Thyroid gland (tissue), 4 donors: ENCODE measurements at regions not wholly inside any gene's neighbourhood (a gene's known extent, or its start where the extent isn't known, plus 50 kb on each side); places are given as distances from the start of the nearest gene placed in this dataset.

Experiments used
- DNase-seq, 2 donors: peaks; one replicate each; pipeline ENCODE4 v3.0.0-alpha.2; 2019
- H3K27ac ChIP-seq, 3 donors: fragments of 200-600 bp; sonication (generic); 1 replicate in 2 of 3; 2 replicates in 1 of 3; pipeline ENCODE4 v1.5.1; 2016 to 2019; ENCODE audit warnings: mild to moderate bottlenecking in 1 of 3, moderate library complexity in 1 of 3
- H3K27me3 ChIP-seq: fragments of 200-600 bp; sonication (generic); one replicate; pipeline ENCODE4 v1.5.1; 2019
- H3K36me3 ChIP-seq, 2 donors: fragments of 200-600 bp; sonication (generic); one replicate each; pipeline ENCODE4 v1.5.1; 2016 to 2019
- H3K4me1 ChIP-seq, 2 donors: fragments of 200-600 bp; sonication (generic); one replicate each; pipeline ENCODE4 v1.5.1; 2017 to 2019
- H3K4me3 ChIP-seq, 3 donors: fragments of 200-600 bp; sonication (generic); replicated peaks in 1 of 3; 1 replicate in 2 of 3; 2 replicates in 1 of 3; pipeline ENCODE4 v1.5.1; 2016; ENCODE audit warnings: mild to moderate bottlenecking in 1 of 3
- H3K9me3 ChIP-seq: fragments of 200-600 bp; sonication (generic); one replicate; pipeline ENCODE4 v1.5.1; 2017
- POLR2A ChIP-seq, 2 donors: fragments of 450-650 bp; IDR thresholded peaks; one replicate each; pipeline ENCODE4 v1.6.1; 2017; ENCODE audit warnings: antibody characterized with exemption in 2 of 2, mild to moderate bottlenecking in 2 of 2, moderate library complexity in 1 of 2
- WGBS, 2 donors: methylation state at CpG; one replicate each; pipeline ENCODE4 v1.1.5; 2017; 5-methylcytosine and 5-hydroxymethylcytosine counted together
- intact Hi-C: fragments of 100-400 bp; cut with DNase I; formaldehyde crosslinking; loops from one replicate; pipeline ENCODE4 v1.15.1; 2023
- TF ChIP-seq, protein P1 (sequence below), 6 experiments: fragments of 200-600 bp in 3 of 6; fragments of 450-650 bp in 3 of 6; sonication (generic) in 3 of 6; IDR thresholded peaks; one replicate each; pipeline ENCODE4 v1.5.1; 2016 to 2019; ENCODE audit warnings: antibody characterized with exemption in 6 of 6, mild to moderate bottlenecking in 2 of 6, inconsistent platforms in 1 of 6, moderate library complexity in 1 of 6

DNA sequence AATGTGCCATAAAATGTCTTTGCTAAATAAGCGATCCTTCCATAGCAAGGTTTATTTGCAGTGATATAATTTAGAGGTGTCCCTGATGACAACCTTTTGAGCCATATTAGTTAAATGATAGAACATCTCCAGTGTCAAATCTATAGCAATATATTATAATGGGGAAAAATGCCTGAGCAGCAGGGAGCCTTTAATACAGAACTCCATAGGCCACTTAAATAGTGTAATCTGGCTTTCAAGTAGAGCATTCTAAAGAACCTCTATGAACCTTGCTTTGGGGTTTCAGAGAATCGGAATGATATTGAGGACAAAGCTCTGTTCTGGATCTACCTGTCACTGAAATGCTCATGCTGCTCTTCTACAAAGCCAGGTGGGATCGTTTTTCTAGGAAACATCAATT is 96.7 kb upstream of the MEF2C start:
- Histone ChIP-seq H3K36me3 (no peaks in the 10 kb centered on the region), H3K9me3 (no peaks in the 10 kb centered on the region), H3K27me3 (no peaks in the 10 kb centered on the region), H3K27ac (no peak overlapping the region), H3K4me1 (peaks cover 6 to 10% of the 10 kb centered on the region in 2 donors), H3K4me3 (no peak overlapping the region)
- 84 to 88% methylated on average over 3 of the region's 3 CpGs for WGBS, 2 donors
- intact Hi-C loops = no loop called here
- TF ChIP-seq, protein P1, sequence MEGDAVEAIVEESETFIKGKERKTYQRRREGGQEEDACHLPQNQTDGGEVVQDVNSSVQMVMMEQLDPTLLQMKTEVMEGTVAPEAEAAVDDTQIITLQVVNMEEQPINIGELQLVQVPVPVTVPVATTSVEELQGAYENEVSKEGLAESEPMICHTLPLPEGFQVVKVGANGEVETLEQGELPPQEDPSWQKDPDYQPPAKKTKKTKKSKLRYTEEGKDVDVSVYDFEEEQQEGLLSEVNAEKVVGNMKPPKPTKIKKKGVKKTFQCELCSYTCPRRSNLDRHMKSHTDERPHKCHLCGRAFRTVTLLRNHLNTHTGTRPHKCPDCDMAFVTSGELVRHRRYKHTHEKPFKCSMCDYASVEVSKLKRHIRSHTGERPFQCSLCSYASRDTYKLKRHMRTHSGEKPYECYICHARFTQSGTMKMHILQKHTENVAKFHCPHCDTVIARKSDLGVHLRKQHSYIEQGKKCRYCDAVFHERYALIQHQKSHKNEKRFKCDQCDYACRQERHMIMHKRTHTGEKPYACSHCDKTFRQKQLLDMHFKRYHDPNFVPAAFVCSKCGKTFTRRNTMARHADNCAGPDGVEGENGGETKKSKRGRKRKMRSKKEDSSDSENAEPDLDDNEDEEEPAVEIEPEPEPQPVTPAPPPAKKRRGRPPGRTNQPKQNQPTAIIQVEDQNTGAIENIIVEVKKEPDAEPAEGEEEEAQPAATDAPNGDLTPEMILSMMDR (IDR thresholded peaks at IDR 0.05) = no peak
- TF ChIP-seq POLR2A (IDR thresholded peaks at IDR 0.05) = no peak
- no peak for DNase-seq

GRCh38 chr5:88979244-88979643 is 96.3 kb upstream of the MEF2C start:
- no peak for DNase-seq
- intact Hi-C loops = no loop called here
- Histone ChIP-seq H3K4me1 (peaks cover 3 to 5% of the 10 kb centered on the region in 2 donors), H3K4me3 (no peak overlapping the region), H3K9me3 (no peaks in the 10 kb centered on the region), H3K36me3 (no peaks in the 10 kb centered on the region), H3K27me3 (no peaks in the 10 kb centered on the region), H3K27ac (no peak overlapping the region)
- TF ChIP-seq POLR2A (IDR thresholded peaks at IDR 0.05) = no peak
- TF ChIP-seq, protein P1 (IDR thresholded peaks at IDR 0.05) = no peak
- 85 to 89% methylated on average over 3 of the region's 3 CpGs for WGBS, 2 donors

GRCh38 chr5:88976914-88977313 is 93.9 kb upstream of the MEF2C start:
- no peaks in the 10 kb centered on the region for H3K27me3 ChIP-seq
- no peaks in the 10 kb centered on the region for H3K4me1 ChIP-seq
- H3K27ac ChIP-seq = no peak overlapping the region
- no peaks in the 10 kb centered on the region for H3K9me3 ChIP-seq
- intact Hi-C loops = no loop called here
- no peak overlapping the region for H3K4me3 ChIP-seq
- TF ChIP-seq, protein P1 (IDR thresholded peaks at IDR 0.05) = no peak
- no peaks in the 10 kb centered on the region for H3K36me3 ChIP-seq
- DNase-seq = no peak

DNA sequence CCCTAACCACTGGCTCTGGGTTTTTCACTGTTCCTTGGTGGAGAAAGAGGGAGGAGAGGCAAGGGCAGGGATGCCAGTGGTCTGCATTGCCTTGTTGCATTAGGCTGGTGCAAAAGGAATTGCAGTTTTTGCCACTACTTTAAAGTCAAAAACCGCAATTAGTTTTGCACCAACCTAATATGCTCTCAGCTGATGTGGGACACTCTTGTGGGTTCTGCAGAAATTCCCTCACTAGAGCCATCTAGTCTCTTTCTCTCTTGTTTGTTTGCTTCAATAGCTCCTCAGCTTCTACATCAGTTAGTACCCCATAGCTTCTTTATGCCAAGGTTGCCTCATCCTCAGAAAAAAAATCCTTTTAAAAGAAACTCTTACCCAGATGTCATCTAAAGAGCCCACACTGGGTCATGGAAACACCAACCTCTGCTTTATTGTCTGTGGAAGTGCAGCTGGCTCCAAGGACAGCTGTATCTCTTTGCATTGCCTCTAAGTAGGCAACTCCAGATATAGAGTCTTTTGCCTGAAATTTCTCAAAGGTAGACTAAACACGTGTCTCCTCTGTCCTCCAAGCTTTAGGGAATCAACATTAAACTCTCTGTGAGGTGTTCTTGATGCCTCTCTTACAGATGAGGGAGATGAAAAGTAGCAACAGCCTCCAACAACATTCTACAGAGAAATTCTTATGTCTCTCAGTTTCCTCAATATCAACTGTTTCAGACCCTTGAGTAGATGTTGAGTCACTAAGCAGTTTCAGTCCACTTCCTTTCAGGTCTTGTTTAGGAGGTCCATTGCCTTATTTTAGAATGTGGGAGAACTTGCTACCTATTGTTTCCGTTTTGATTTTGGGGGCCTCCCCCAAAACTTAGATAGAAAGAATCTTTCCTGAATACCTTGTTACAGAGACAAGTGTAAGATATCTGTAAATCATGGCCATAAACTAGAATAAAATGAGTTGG is 84.9 kb upstream of the MEF2C start:
- intact Hi-C loops = no loop called here
- Histone ChIP-seq H3K27ac (no peak overlapping the region), H3K27me3 (no peaks in the 10 kb centered on the region), H3K4me1 (no peaks in the 10 kb centered on the region), H3K36me3 (no peaks in the 10 kb centered on the region), H3K9me3 (no peaks in the 10 kb centered on the region), H3K4me3 (no peak overlapping the region)
- TF ChIP-seq, protein P1 (IDR thresholded peaks at IDR 0.05) = no peak
- TF ChIP-seq POLR2A (IDR thresholded peaks at IDR 0.05) = no peak
- WGBS, 2 donors = 87 to 93% methylated on average over 3 of the region's 3 CpGs
- no peak for DNase-seq

- Histone ChIP-seq H3K4me3 (no peak overlapping the region), H3K36me3 (no peaks in the 10 kb centered on the region), H3K9me3 (no peaks in the 10 kb centered on the region), H3K4me1 (no peaks in the 10 kb centered on the region), H3K27ac (no peak overlapping the region), H3K27me3 (no peaks in the 10 kb centered on the region)
- no peak for TF ChIP-seq POLR2A (IDR thresholded peaks at IDR 0.05)
- TF ChIP-seq, protein P1 (IDR thresholded peaks at IDR 0.05) = no peak
- 19 to 61% methylated on average over 1 of the region's 1 CpG for WGBS, 2 donors
- no peak for DNase-seq
- intact Hi-C loops = no loop called here
Measured at GRCh38 chr5:88964831-88965230, 81.8 kb upstream of the MEF2C start.
